ENCODE measurements at regions not wholly inside any gene's neighbourhood (a gene's known extent, or its start where the extent isn't known, plus 50 kb on each side); places are given as distances from the start of the nearest gene placed in this dataset.

- TF ChIP-seq ZNF462 (CRISPR knock-in tag; IDR thresholded peaks at IDR 0.05) (no peak), ZNF114 (CRISPR knock-in tag; IDR thresholded peaks at IDR 0.05) (no peak), STAT1 (IDR thresholded peaks at IDR 0.05; ENCODE audit: unreplicated experiment) (no peak), ETS1 (IDR thresholded peaks at IDR 0.05) (no peak)
These were observed 295.4 kb upstream of the USP25 start (continued) for GRCh38 chr21:15434163-15434905.

- Mint-ChIP-seq H3K4me3 (no peak overlapping the region), H3K4me1 (peaks cover 18% of the 10 kb centered on the region)
- H3K4me1 ChIP-seq (ENCODE audit: insufficient read depth): no peaks in the 10 kb centered on the region; the same call in none of the 2 replicates
- TF ChIP-seq ZNF462 (CRISPR knock-in tag; IDR thresholded peaks at IDR 0.05) (no peak), EZH2phosphoT487 (IDR thresholded peaks at IDR 0.05; ENCODE audit: unreplicated experiment) (no peak)
These were observed 293.8 kb upstream of the USP25 start for GRCh38 chr21:15436031-15436430.

More at GRCh38 chr21:15436031-15436430, 293.8 kb upstream of the USP25 start:
- Histone ChIP-seq H3K27me3 (ENCODE audit: insufficient read depth) (no peaks in the 10 kb centered on the region), H3K4me3 (no peak overlapping the region), H3K27ac (ENCODE audit: low read depth) (no peak overlapping the region), H3K36me3 (ENCODE audit: insufficient read depth) (no peaks in the 10 kb centered on the region), H4K20me1 (replicated peaks; ENCODE audit: insufficient read depth) (no peaks in the 10 kb centered on the region), H3F3A (replicated peaks; ENCODE audit: low read depth) (no peaks in the 10 kb centered on the region), H3K4me2 (no peak overlapping the region), H2AFZ (no peak overlapping the region), H3K9me2 (ENCODE audit: insufficient read depth) (peaks cover 3% of the 10 kb centered on the region; the same call in 1 of the 2 replicates), H3K79me2 (replicated peaks; ENCODE audit: insufficient read depth) (no peaks in the 10 kb centered on the region)
- H3K9me3 Mint-ChIP-seq: peaks cover 3% of the 10 kb centered on the region; the same call in 2 of the 3 replicates
- no peaks in the 10 kb centered on the region for H3K27me3 Mint-ChIP-seq (ENCODE audit: insufficient read depth, low read depth, poor library complexity)
- ATAC-seq: no peak
- peaks cover 6% of the 10 kb centered on the region; the same call in 1 of the 3 replicates for H3K36me3 Mint-ChIP-seq (ENCODE audit: low read depth)
- no peak overlapping the region for H3K27ac Mint-ChIP-seq
- no peak for DNase-seq (ENCODE audit: low spot score)

All from GM23338 (cell line).